ENCODE measurements at regions not wholly inside any gene's neighbourhood (a gene's known extent, or its start where the extent isn't known, plus 50 kb on each side); places are given as distances from the start of the nearest gene placed in this dataset.

- TF ChIP-seq CTCF (conservative IDR thresholded peaks at IDR 0.05; ENCODE audit: low read length) (no peak), EZH2phosphoT487 (IDR thresholded peaks at IDR 0.05; ENCODE audit: borderline replicate concordance, low read depth, low read length) (no peak)
These were observed 1157.6 kb upstream of the SEMA6A start for GRCh38 chr5:117732264-117732663.
